HG03064 (cell line): ENCODE measurements at regions not wholly inside any gene's neighbourhood (a gene's known extent, or its start where the extent isn't known, plus 50 kb on each side); places are given as distances from the start of the nearest gene placed in this dataset.
"Not testable (repeated sequence)": the region's sequence is repeated elsewhere in the genome, so short reads cannot be mapped to it uniquely, and the experiment has no call there.

Experiments
- ATAC-seq: cut with Tn5 transposase; IDR thresholded peaks from one replicate; pipeline ENCODE4 v1.9.1; 2021; ENCODE audit warnings: low read depth; ENCODE audit not compliant: unreplicated experiment

- no peak for ATAC-seq
Measured at GRCh38 chr12:87441511-87441910, 587.7 kb downstream of the C12orf50 start.

GRCh38 chr12:87439990-87440827 lies 589.0 kb downstream of the C12orf50 start:
- ATAC-seq = no peak

GRCh38 chr12:87430444-87430843 lies 598.8 kb downstream of the C12orf50 start:
- ATAC-seq = no peak

GRCh38 chr12:87428701-87429277 lies 600.4 kb downstream of the C12orf50 start:
- no peak for ATAC-seq

GRCh38 chr12:87427770-87428169 lies 601.4 kb downstream of the C12orf50 start:
- no peak for ATAC-seq

- no peak for ATAC-seq
Measured at GRCh38 chr12:87425942-87426554, 603.2 kb downstream of the C12orf50 start.

- not testable (repeated sequence) for ATAC-seq
Measured at GRCh38 chr12:87421233-87421632, 608.0 kb downstream of the C12orf50 start.

GRCh38 chr12:87413784-87414183 lies 615.4 kb downstream of the C12orf50 start:
- ATAC-seq = no peak

- ATAC-seq = no peak
Measured at GRCh38 chr12:87406926-87407325, 622.3 kb downstream of the C12orf50 start.

- ATAC-seq = no peak
Measured at GRCh38 chr12:87405918-87406317, 623.3 kb downstream of the C12orf50 start.

- not testable (repeated sequence) for ATAC-seq
Measured at GRCh38 chr12:87394168-87394567, 635.0 kb downstream of the C12orf50 start.

- no peak for ATAC-seq
Measured at GRCh38 chr12:87388376-87388775, 640.8 kb downstream of the C12orf50 start.

- ATAC-seq = no peak
Measured at GRCh38 chr12:87385322-87385721, 643.9 kb downstream of the C12orf50 start.

GRCh38 chr12:87384226-87384625 lies 645.0 kb downstream of the C12orf50 start:
- no peak for ATAC-seq

GRCh38 chr12:87383680-87384079 lies 645.5 kb downstream of the C12orf50 start:
- ATAC-seq = no peak

GRCh38 chr12:87382959-87383566 lies 646.1 kb downstream of the C12orf50 start:
- no peak for ATAC-seq

GRCh38 chr12:87382436-87382835 lies 646.8 kb downstream of the C12orf50 start:
- no peak for ATAC-seq

- no peak for ATAC-seq
Measured at GRCh38 chr12:87381742-87382141, 647.5 kb downstream of the C12orf50 start.

GRCh38 chr12:87378526-87378925 lies 650.7 kb downstream of the C12orf50 start:
- ATAC-seq = no peak

- ATAC-seq = no peak
Measured at GRCh38 chr12:87376722-87377121, 652.5 kb downstream of the C12orf50 start.

- no peak for ATAC-seq
Measured at GRCh38 chr12:87369161-87369560, 660.0 kb downstream of the C12orf50 start.
